ENCODE measurements at regions not wholly inside any gene's neighbourhood (a gene's known extent, or its start where the extent isn't known, plus 50 kb on each side); places are given as distances from the start of the nearest gene placed in this dataset.
A peak's percentile ranks its signal among the peaks of the same experiment; 100 is the strongest.

- DNase-seq: no peak
These were observed 50.1 kb upstream of the ASAP2 start for GRCh38 chr2:9156483-9156882.

DNA sequence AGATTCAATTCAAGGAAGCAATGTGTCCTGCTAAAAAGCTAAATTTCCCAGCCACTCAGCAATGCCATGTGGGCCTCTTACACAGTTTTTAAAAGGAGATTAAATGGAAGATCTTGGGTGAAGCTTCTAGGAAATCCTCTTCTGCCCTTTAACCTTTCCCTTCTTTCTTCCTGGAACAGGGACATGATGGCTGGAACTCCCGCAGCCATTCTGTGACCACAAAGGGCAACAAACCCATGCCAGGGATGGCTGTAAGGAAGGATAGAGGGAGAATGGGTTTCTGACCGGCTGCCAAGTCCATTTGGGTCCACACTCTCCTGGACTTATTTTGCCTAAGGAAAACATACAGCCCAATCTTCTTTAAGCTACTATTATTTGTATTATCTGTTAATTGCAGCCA lies 52.6 kb upstream of the ASAP2 start:
- no peak for DNase-seq

GRCh38 chr2:9153643-9153980 lies 53.0 kb upstream of the ASAP2 start:
- no peak for DNase-seq

DNA sequence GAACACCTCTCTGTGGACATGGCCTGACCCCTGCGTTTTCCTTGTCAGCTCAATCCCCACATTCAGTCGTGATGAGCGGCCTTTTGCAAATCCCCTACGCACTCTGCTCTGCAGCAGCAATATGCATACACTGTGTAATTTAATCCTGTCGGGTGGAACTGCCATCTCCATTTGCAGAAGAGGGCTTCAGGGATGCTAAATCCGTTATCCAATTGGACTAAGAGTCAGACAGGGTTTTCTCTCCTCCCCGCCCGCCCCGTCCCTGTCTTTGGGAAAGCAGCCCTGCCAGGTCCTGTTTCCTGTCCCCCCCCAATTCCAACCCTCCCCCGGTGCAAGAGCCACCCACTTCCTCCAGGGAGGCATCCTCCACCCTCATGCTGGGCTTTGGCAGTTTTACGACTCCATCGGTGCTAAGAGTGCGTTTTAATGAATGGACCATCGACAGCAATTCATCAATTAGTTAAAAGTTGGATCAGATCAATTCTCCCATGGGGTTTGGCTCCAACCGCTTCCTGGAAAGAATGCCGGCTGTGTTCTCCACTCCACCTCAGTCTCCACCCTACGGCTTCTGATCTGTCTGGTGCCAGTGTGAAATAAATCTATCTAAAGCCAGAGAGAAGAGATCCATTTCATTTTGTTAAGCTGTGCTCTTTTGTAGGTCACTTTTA lies 53.5 kb upstream of the ASAP2 start:
- no peak for DNase-seq

DNA sequence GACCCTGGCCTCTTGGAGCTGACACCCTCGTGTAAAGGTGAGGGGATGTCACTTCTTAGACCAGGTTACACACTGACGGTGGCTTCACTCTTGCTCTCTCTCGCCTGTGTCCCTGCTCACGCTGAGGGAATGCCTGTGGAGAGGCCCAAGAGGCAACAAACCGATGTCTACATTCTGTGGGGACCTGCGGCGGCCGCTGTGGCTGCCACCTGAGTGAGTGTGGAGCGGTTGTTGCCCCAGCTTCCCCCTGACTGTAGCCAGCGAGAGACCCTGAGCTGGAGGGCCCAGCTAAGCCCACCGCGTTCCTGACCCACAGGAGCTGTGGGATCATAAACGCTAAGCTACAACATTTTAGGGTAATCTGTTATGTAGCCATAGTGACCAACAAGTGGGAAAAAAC lies 55.7 kb upstream of the ASAP2 start:
- no peak for DNase-seq

DNA sequence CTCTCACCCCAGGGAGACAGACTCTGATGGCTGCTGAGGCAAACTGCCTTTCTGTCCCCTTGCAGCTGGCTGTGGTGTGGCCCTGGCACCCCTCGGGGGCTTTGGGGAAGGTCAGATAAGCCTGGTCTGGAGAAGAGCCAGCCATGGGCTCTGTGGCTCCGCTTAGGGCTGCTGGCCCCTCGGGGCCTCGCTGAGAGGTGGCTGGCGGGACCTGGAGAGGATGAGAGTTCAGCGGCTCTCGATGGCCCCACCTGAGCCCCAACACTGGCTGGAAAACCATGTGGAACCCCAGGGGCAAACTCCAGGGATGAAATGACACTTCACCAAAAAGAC lies 56.1 kb upstream of the ASAP2 start:
- no peak for DNase-seq

DNA sequence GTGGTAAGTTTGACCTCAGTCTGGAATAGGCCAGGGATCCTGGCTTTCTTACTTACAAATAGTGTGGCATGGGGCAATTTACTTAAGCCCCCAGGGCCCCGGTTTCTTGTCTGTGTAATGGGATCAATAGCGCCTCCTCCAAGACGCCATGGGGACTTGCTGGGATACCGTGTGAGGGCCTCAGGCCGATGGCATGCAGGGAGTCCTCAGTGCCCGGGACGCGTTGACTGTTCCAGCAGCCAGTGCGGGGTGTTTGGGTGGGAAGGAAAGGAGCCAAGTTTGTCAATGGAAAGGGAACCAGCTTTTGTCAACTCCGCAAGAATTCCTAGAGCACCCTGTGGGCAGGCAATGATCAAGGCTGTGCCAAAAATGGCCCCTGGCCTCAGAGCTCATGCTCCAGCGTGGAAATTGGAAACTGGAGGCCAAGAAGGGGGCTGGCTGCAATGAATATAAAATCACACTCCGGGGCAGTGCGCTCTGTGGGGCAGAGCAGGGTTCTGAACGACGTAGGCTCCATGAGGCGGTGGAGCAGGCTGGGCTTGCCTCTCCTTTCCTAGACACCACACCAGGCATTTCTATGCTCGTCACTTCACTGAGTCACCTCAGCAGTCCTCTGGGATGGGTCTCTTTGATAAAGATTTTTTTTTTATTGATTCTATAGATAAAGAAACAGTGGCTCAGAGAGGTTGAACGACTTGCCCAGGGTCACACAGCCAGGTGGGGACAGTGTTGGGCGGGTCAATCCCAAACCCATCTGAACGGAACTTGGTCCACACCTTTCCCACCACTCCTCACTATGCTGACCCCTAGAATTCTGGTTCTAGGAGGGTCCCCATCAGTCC lies 56.7 kb upstream of the ASAP2 start:
- no peak for DNase-seq

- DNase-seq: no peak
These were observed 57.3 kb upstream of the ASAP2 start for GRCh38 chr2:9149388-9149660.

DNA sequence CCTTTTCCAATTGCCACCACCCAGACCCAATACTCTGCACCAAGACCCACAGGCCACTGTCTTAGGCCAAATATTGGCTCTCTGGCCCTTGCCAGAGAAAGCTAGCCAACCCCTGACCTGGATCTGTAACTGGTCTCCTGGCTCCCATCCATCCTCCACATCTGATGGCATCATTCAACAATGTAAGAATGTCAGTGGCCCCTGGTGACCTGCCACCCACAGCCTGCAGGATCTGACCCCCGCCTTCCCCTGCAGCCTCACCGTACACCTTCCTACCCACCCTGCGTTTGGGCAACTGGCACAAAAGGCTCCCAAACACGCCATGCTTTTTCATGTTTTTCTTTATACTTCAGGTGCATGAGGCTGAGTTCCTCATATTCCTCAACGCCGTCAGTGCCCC lies 60.0 kb upstream of the ASAP2 start:
- no peak for DNase-seq

GRCh38 chr2:9145752-9146430 lies 60.7 kb upstream of the ASAP2 start:
- no peak for DNase-seq

DNA sequence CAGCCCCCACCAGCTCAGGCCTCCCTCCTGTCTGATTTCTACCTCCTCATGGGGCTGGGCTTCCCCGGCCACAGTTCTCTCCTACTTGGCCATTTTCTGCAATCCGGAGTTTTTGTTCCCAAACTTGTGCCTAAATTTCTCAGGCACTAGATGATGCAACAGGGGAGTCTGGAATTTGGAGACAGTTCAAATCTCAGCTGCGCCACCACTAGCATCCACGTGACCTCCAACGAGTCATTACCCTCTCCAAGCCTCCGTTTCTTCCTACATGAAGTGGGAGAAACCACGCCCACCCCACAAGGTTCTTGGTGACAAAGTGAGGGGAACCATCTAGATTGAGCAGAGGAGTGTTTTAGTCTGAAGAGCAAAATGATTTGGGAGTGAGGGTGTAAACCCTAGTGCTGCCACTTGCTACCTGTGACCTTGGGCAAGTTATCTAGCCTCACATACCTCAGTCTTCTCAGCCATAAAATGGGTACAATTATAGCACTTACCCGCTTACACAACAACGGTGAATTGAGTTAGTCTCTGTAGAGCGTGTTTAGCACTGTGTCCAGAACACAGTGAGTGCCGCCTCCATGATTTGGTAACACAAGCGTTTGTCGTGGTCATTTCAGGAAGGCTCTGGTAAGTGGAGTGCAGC lies 61.4 kb upstream of the ASAP2 start:
- DNase-seq: no peak

- no peak for DNase-seq
These were observed 62.0 kb upstream of the ASAP2 start for GRCh38 chr2:9144617-9145016.

GRCh38 chr2:9144046-9144445 lies 62.6 kb upstream of the ASAP2 start:
- DNase-seq: no peak

DNA sequence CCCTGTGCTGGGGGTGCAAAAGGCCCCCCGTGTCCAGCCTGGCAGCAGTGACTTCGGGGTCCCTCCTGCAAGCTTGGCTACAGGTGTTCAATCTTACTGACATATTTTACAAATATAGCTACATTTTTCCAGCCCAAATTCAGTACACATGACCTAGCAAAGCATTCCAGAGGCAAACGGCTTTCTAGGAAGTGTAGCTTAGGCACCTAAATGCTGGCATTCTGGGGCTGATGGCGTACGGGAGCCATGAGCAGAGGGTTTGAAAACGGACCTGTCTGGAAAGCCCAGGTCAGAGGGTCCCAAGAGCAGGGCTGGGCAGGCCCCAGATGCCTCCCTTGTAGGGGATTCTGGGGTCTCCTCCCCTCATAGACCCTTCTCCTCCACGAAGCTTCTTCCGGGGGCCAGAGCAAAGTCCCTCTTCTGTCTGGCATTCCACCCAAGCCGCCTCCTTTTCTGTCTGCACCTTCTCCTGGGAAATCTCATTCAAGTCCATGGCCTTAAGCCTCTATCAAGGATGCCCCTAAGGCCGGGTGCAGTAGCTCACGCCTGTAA lies 63.3 kb upstream of the ASAP2 start:
- no peak for DNase-seq

DNA sequence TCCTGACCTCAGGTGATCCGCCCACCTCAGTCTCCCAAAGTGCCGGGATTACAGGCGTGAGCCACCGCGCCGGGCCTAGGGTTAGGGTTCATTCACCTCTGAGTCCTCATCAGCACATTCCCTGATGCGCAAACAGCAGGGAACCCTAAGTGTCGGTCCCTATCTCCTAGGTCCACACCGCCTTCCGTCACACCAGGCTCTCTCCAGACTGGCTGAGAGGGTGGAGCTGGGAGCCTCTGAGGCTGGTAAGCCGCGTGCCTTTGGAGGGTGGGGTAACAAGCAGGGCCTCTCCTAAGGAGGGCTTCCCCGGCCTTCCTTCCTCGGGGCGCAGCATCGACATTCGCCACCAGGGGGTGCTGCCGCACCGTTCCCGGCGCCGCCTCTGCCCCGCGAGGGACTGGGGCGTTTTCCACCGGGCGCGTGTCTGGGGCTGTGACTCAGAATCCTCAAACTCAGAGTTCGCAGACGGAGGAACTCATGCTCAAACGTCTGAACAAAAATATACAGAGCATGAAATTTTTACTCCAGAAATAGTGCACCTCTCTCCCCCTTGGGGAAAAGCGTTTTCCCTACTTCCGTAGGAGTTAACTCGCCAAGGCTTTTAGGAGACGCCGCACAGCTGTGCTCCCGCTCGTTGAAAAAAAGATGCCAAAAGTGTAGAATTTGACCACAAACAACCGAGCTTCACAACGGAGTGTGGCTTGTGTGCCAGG lies 63.9 kb upstream of the ASAP2 start:
- peak; percentile 22 for DNase-seq

GRCh38 chr2:9141706-9142460 lies 64.7 kb upstream of the ASAP2 start:
- no peak for DNase-seq

DNA sequence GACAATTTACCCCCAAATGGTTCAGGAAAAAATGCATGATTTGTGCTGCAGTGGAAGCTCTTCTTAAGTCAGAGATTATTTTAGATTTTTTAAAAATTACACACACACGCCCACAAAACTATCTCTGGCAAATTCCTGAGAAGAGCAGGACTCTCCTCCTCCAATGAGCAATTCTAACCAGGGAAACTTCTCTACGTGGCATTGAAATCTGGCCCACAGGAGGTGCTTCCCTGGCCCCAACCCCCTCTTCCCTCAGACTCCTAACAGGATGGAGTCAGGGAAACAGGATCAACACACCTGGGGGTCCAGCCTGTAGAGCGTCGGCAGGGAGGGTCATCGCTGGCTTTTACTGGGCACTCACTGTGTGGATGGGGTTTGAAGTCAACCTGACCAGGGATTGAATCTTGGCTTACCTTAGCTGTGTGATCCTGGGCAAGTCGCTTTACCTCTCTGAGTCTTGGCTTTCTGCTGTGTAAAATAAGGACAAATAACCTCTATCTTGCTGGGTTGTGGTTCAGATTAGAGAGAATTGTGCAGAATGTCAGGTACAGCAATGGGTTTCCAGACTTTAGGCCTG lies 65.4 kb upstream of the ASAP2 start:
- no peak for DNase-seq

GRCh38 chr2:9140645-9141044 lies 66.0 kb upstream of the ASAP2 start:
- DNase-seq: no peak

DNA sequence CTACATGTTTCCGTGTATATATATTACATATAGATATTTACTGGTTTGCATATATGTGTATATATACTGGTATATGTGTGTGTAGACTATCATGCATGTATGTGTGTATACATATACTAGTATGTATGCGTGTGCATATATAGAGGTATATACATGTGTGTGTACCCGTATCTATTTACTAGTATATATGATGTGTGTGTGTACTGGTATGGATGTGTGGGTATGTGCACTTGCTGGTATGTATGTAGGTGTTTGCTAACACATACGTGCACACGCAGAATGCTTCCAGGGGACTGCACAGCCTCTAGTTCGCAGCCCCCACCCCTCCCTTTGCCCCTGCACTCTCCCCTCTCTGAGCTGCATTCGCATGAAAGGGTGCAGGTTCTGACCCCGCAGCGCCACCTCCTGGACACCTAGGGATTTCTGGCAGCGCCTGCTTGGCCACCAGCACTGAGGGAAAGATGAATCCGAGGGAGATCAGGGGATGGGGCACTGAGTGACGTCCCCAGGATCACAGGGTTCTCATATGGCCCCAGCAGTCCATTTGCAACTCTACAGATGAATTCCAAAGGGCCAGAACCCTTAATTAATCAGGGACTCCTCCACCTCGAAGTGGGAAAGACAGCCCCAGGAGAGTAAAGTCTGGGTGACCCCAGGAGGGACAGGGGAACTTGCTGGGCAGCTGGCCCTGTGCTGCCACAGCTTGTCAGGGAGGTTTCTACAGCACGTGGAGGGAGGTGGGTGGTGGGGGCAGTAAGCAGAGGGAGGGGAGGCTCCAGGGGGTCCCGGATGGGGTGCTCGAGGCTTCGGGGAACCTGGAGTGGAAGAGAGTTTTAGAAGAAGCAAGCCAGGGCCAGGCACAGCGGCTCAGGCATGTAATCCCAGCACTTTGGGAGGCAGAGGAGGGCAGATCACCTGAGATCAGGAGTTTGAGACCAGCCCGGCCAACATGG lies 66.8 kb upstream of the ASAP2 start:
- DNase-seq: peak; percentile 41

GRCh38 chr2:9137379-9138150 lies 69.0 kb upstream of the ASAP2 start:
- DNase-seq: no peak
